Endothelial cell of umbilical vein (primary cell): ENCODE measurements at regions not wholly inside any gene's neighbourhood (a gene's known extent, or its start where the extent isn't known, plus 50 kb on each side); places are given as distances from the start of the nearest gene placed in this dataset.

Experiments used
- EZH2 ChIP-seq: IDR thresholded peaks from 2 replicates; pipeline ENCODE4 v1.6.1; 2012; ENCODE audit warnings: borderline replicate concordance, low read depth, mild to moderate bottlenecking, moderate library complexity, low read length, inconsistent platforms; ENCODE audit not compliant: severe bottlenecking
- FOS ChIP-seq: IDR thresholded peaks from 2 replicates; pipeline ENCODE4 v1.6.1; 2011; ENCODE audit warnings: mild to moderate bottlenecking, low read length, moderate library complexity, borderline replicate concordance; ENCODE audit not compliant: insufficient read depth
- GATA2 ChIP-seq: IDR thresholded peaks from 2 replicates; pipeline ENCODE4 v1.7.0; 2011; ENCODE audit warnings: low read depth, mild to moderate bottlenecking, moderate library complexity, mixed read lengths, low read length; ENCODE audit not compliant: insufficient read length, insufficient read depth
- JUN ChIP-seq: IDR thresholded peaks from 2 replicates; pipeline ENCODE4 v1.6.1; 2011; ENCODE audit warnings: borderline replicate concordance, low read depth; ENCODE audit not compliant: insufficient read length, insufficient read depth
- MYC ChIP-seq: IDR thresholded peaks from one replicate; pipeline ENCODE4 v1.6.1; 2011; ENCODE audit warnings: mild to moderate bottlenecking, low read depth, low read length
- POLR2A ChIP-seq: IDR thresholded peaks from 2 replicates; pipeline ENCODE4 v1.6.1; 2012; ENCODE audit warnings: low read depth, mild to moderate bottlenecking, control low read depth, low read length
- POLR2AphosphoS5 ChIP-seq: IDR thresholded peaks from 2 replicates; pipeline ENCODE4 v1.6.1; 2012; ENCODE audit warnings: low read depth, mild to moderate bottlenecking, control low read depth, low read length, moderate library complexity; ENCODE audit not compliant: insufficient read depth
- TF ChIP-seq, protein P1 (sequence below), 2 donors: IDR thresholded peaks; 1 replicate in 1 of 2; 2 replicates in 1 of 2; pipeline ENCODE4 v1.5.1; 2011; ENCODE audit warnings: low read length in 2 of 2, mild to moderate bottlenecking in 2 of 2, moderate library complexity in 2 of 2, control low read depth in 1 of 2, inconsistent platforms in 1 of 2, low read depth in 1 of 2; ENCODE audit not compliant: insufficient read depth in 1 of 2; ENCODE audit errors: extremely low read depth in 1 of 2
- TF ChIP-seq, protein P2 (sequence below): IDR thresholded peaks from 2 replicates; pipeline ENCODE4 v1.6.1; 2011; ENCODE audit not compliant: insufficient read depth, insufficient read length

DNA sequence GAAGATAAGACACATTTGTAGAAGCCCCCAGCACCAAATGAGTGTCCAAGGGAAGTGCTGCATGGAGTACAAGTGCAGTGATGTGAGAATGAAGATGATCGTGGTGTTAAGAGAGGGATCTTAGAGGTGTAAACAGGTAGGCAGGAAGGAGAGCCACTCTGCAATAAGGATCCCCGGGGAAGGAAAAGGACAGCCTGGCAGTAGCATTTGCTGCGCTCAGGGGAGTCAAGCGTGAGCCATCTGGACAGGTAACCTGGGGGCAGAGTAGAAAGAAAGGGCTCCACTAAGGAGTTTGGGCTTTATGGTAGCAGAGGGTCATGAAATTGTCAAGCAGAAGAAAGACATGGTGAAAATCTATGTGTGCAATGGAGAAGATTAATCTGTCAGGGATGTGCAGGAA, 587.2 kb downstream of the BUD13 start:
- TF ChIP-seq, protein P1, sequence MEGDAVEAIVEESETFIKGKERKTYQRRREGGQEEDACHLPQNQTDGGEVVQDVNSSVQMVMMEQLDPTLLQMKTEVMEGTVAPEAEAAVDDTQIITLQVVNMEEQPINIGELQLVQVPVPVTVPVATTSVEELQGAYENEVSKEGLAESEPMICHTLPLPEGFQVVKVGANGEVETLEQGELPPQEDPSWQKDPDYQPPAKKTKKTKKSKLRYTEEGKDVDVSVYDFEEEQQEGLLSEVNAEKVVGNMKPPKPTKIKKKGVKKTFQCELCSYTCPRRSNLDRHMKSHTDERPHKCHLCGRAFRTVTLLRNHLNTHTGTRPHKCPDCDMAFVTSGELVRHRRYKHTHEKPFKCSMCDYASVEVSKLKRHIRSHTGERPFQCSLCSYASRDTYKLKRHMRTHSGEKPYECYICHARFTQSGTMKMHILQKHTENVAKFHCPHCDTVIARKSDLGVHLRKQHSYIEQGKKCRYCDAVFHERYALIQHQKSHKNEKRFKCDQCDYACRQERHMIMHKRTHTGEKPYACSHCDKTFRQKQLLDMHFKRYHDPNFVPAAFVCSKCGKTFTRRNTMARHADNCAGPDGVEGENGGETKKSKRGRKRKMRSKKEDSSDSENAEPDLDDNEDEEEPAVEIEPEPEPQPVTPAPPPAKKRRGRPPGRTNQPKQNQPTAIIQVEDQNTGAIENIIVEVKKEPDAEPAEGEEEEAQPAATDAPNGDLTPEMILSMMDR (IDR thresholded peaks at IDR 0.05; ENCODE audit: extremely low read depth in 1 of 2, insufficient read depth in 1 of 2, low read depth in 1 of 2, low read length in 2 of 2), result no peak
- no peak for TF ChIP-seq POLR2A
- TF ChIP-seq POLR2AphosphoS5, result no peak
- no peak for TF ChIP-seq GATA2
- TF ChIP-seq EZH2, result no peak
- TF ChIP-seq, protein P2, sequence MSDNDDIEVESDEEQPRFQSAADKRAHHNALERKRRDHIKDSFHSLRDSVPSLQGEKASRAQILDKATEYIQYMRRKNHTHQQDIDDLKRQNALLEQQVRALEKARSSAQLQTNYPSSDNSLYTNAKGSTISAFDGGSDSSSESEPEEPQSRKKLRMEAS, result no peak
- no peak for TF ChIP-seq JUN
- no peak for TF ChIP-seq MYC
- no peak for TF ChIP-seq FOS
